ENCODE measurements at regions not wholly inside any gene's neighbourhood (a gene's known extent, or its start where the extent isn't known, plus 50 kb on each side); places are given as distances from the start of the nearest gene placed in this dataset.

DNA sequence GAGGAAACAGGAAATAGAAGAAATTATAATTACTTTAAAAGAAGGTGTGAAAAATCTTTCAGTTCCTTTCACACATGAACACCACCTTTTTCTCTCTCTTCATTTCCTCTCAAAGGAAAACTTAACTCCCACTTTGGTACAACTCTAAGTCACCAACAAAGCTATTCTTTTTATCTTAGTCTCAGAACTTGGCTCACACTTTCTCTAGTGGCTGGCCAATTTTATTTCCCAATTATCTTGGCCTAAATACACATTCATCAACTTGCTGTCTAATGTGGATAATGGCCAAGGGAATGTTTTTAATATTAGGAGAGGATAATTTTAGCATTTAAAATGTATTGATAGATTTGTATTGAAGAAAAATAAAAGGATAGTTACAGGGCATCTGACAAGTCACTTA, 64.5 kb upstream of the NAV3 start:
- TF ChIP-seq BCOR (IDR thresholded peaks at IDR 0.05) (no peak), ARNT (IDR thresholded peaks at IDR 0.05) (no peak), MTA1 (IDR thresholded peaks at IDR 0.05; ENCODE audit: borderline replicate concordance) (no peak), ZNF274 (IDR thresholded peaks at IDR 0.05; ENCODE audit: borderline replicate concordance, low read depth, low read length) (no peak), POLR2A (conservative IDR thresholded peaks at IDR 0.05) (no peak)
- TF ChIP-seq, protein P1, sequence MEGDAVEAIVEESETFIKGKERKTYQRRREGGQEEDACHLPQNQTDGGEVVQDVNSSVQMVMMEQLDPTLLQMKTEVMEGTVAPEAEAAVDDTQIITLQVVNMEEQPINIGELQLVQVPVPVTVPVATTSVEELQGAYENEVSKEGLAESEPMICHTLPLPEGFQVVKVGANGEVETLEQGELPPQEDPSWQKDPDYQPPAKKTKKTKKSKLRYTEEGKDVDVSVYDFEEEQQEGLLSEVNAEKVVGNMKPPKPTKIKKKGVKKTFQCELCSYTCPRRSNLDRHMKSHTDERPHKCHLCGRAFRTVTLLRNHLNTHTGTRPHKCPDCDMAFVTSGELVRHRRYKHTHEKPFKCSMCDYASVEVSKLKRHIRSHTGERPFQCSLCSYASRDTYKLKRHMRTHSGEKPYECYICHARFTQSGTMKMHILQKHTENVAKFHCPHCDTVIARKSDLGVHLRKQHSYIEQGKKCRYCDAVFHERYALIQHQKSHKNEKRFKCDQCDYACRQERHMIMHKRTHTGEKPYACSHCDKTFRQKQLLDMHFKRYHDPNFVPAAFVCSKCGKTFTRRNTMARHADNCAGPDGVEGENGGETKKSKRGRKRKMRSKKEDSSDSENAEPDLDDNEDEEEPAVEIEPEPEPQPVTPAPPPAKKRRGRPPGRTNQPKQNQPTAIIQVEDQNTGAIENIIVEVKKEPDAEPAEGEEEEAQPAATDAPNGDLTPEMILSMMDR (IDR thresholded peaks at IDR 0.05 in 2 of 3, conservative IDR thresholded peaks at IDR 0.05 in 1 of 3; ENCODE audit: insufficient read depth in 2 of 3, low read depth in 1 of 3, low read length in 3 of 3), result no peak
